HEK293 (cell line): ENCODE measurements at regions not wholly inside any gene's neighbourhood (a gene's known extent, or its start where the extent isn't known, plus 50 kb on each side); places are given as distances from the start of the nearest gene placed in this dataset.

Experiments
- CTCF ChIP-seq: fragments of 450-650 bp; formaldehyde crosslinking; IDR thresholded peaks from 2 replicates; pipeline ENCODE4 v1.5.1; 2016; ENCODE audit warnings: missing biosample characterization, missing genetic modification characterization
- SETDB1 ChIP-seq: IDR thresholded peaks from one replicate; pipeline ENCODE4 v1.6.1; 2017; ENCODE audit warnings: mild to moderate bottlenecking, low read length, moderate library complexity, mixed read lengths; ENCODE audit not compliant: insufficient read length
- TCF7L2 ChIP-seq: IDR thresholded peaks from 2 replicates; pipeline ENCODE4 v1.6.1; 2011; ENCODE audit warnings: low read depth, mild to moderate bottlenecking, inconsistent platforms, low read length, moderate library complexity, borderline replicate concordance
- ZBTB1 ChIP-seq: fragments of 450-650 bp; formaldehyde crosslinking; IDR thresholded peaks from 2 replicates; pipeline ENCODE4 v1.5.1; 2016; ENCODE audit warnings: missing biosample characterization, missing genetic modification characterization
- ZNF112 ChIP-seq: fragments of 450-650 bp; formaldehyde crosslinking; IDR thresholded peaks from 2 replicates; pipeline ENCODE4 v1.5.0; 2017; ENCODE audit warnings: missing biosample characterization, missing genetic modification characterization
- ZNF169 ChIP-seq: fragments of 450-650 bp; formaldehyde crosslinking; IDR thresholded peaks from 2 replicates; pipeline ENCODE4 v1.5.1; 2016; ENCODE audit warnings: missing biosample characterization, missing genetic modification characterization
- ZNF239 ChIP-seq: fragments of 450-650 bp; formaldehyde crosslinking; IDR thresholded peaks from 2 replicates; pipeline ENCODE4 v1.5.1; 2016; ENCODE audit warnings: missing biosample characterization, missing genetic modification characterization
- ZNF24 ChIP-seq: fragments of 450-650 bp; formaldehyde crosslinking; IDR thresholded peaks from 2 replicates; pipeline ENCODE4 v1.5.1; 2016; ENCODE audit warnings: missing biosample characterization, missing genetic modification characterization
- ZNF580 ChIP-seq: fragments of 450-650 bp; formaldehyde crosslinking; IDR thresholded peaks from 2 replicates; pipeline ENCODE4 v1.5.1; 2016; ENCODE audit warnings: missing biosample characterization, missing genetic modification characterization
- ZNF777 ChIP-seq: fragments of 450-650 bp; formaldehyde crosslinking; IDR thresholded peaks from 2 replicates; pipeline ENCODE4 v1.5.1; 2017; ENCODE audit warnings: missing biosample characterization, missing genetic modification characterization, borderline replicate concordance

DNA sequence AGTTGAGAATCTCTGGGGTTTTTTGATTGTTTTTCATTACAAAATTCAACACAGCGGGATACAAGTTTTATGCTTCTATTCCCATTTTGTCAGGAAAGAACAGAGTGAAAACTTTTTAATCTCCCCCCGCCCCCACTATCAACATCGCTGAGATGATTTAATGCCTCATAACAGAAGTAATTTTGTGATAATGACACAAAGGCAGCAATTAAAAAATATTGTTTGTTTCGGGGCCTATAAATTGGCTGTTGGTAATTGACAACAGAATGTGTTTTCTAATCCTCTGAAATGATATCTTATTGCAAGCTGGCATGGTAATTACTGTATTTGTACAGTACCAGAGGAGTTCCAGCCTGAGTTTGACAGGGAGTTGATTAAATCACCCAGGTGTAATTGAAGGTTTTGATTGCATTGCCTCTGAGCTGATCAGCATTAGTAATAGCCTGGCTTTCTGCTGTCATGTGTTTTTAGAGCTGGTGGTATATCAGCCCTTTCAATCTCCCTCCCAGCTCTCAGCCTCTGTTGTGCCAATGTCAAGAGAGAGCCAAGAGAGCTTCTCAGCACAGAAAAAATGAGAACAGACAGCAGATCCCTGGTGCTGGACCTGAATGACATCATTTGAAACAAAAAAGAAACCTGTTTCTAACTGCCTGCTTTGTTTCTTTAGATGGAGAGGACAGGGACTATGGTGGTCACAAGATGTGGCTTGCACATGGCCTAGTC is 265.1 kb downstream of the FAM76B start:
- TF ChIP-seq CTCF (tag by site-specific recombination) (no peak), ZNF112 (tag by site-specific recombination) (no peak), SETDB1 (no peak), ZNF239 (tag by site-specific recombination) (no peak), ZNF169 (tag by site-specific recombination) (no peak), ZBTB1 (tag by site-specific recombination) (0 out of 2 replicates have a peak, but pooled peaks have one; percentile 22), ZNF777 (tag by site-specific recombination) (no peak), TCF7L2 (peak; percentile 44; the same call in 1 of the 2 replicates), ZNF580 (tag by site-specific recombination) (no peak), ZNF24 (tag by site-specific recombination) (peak; percentile 85)
